GM21737 (cell line): ENCODE measurements at regions not wholly inside any gene's neighbourhood (a gene's known extent, or its start where the extent isn't known, plus 50 kb on each side); places are given as distances from the start of the nearest gene placed in this dataset.
"Not testable (repeated sequence)": the region's sequence is repeated elsewhere in the genome, so short reads cannot be mapped to it uniquely, and the experiment has no call there.

Source experiments
- ATAC-seq: cut with Tn5 transposase; IDR thresholded peaks from one replicate; pipeline ENCODE4 v1.9.1; 2021; ENCODE audit warnings: mild to moderate bottlenecking, moderate library complexity; ENCODE audit not compliant: unreplicated experiment

DNA sequence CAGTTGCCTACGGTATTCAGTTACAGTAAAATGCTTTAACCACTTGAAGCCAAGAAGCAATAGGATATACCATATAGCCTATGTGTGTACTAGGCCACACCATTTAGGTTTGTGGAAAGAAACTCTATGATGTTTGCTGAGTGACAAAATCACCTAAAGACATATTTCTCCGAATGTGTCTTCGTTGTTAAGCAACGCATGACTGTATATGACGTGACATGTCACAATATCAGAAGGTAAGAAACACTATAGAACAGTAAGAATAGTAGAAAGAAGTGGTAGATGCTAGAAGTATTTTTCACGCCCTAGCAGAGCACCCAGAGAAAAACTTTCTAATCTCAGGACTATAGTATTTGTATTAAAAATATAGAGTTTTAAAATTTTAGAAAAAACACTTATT, 1188.2 kb upstream of the B3GALT2 start:
- ATAC-seq, result no peak

DNA sequence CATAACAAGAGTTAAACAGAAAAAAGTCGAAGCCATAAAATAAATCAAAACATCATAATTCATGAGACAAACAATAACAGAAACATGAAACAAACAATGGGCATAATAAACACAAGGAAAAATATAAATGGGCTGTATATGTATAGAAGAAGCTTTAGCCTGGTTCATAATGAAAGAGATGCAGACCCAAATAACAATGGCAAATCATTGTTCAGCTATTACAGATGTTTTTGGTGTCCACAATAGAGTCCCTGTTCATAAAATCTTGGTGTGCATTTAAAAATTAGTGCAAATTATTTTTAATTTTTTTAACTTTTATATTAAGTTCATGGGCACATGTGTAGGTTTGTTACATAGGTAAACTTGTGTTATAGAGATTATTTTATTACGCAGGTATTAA, 1185.9 kb upstream of the B3GALT2 start:
- no peak for ATAC-seq

DNA sequence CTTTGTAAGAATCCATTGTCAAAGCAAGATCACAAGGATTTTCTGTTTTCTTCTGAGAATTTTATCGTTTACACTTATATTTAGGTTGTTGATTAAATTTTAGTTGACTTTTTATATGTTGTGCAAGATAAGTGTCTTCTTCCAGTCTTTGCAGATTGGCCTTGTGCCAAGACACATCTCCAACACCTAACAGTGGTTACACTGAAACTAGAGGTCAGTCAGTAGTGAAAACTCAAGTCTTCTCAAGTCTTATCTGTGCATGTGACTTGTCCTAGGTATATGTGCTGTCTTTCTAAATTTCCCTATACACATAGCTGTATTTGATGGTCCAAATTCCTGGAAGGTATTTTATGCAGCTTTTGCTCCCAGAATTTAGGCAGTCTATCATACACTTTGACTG, 1183.2 kb upstream of the B3GALT2 start:
- ATAC-seq, result no peak

DNA sequence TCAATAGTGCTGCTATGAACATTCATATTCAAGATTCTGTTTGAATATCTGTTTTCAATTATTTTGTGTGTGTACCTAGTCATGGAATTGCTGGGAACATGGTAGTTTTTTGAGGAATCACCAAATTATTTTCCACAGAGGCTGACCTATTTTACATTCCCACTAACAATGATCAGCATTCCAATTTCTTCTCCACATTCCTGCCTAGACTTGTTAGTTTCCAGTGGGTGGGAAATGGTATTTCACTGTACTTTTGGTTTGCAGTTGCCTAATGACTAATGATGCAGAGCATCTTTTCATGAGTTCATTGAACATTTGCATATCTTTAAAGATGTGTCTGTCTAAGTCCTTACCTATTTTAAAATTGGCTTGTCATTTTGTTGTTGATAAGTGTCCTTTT, 1182.6 kb upstream of the B3GALT2 start:
- no peak for ATAC-seq

DNA sequence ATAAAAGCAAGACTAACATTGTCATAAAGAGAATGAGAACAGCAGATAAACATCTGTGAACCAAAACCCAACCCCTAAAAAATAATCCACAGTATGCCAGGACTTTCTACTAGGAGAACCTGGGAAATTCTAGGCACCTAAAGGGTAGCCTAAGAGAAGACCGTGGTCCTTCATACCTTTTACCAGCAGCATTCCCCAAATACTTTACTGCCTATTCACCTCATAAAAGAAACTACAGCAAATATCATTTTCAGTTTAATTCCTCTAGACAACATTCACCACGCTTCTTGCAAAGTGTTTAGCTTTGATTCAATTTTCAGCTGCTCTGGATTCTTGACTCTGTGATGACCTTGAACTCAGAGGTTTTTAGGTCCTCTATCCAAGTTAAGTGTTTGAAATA, 1180.7 kb upstream of the B3GALT2 start:
- no peak for ATAC-seq

DNA sequence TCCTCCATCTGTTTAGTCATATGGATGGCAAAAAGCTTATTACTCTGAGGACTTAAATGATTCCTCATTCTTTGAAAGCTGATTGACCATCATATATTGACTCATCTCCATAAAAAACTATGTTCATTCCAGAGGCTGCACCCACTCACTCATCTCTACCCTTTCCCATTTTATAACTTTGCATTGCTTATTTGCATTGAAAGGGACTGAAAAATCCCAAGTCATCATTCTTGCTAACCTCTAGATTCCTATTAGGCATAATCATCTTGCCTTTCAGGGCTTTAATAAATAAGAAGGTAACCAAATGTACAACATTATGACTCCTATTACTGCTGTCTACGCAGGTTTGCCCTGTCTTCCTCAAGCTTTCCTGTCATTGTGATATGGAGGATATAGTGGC, 1180.3 kb upstream of the B3GALT2 start:
- no peak for ATAC-seq

DNA sequence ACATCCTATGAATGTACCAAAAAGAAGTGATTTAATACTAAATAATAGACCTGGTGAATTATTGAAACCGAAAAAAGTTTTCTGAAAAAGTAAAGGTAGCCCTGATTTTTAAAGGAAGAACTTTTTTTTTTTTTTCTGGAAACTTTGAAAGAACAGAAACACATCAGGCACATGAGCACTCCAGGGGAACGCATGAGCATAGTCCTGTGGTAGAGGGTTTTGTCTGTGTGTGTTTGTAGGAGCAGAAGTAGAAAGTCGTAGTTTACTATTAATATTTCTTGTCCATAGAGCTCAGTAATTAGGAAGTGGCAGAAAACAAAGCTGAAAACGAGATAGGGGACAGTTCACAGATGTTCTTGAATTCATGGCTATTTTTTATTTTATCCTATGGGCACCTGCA, 1175.9 kb upstream of the B3GALT2 start:
- no peak for ATAC-seq

DNA sequence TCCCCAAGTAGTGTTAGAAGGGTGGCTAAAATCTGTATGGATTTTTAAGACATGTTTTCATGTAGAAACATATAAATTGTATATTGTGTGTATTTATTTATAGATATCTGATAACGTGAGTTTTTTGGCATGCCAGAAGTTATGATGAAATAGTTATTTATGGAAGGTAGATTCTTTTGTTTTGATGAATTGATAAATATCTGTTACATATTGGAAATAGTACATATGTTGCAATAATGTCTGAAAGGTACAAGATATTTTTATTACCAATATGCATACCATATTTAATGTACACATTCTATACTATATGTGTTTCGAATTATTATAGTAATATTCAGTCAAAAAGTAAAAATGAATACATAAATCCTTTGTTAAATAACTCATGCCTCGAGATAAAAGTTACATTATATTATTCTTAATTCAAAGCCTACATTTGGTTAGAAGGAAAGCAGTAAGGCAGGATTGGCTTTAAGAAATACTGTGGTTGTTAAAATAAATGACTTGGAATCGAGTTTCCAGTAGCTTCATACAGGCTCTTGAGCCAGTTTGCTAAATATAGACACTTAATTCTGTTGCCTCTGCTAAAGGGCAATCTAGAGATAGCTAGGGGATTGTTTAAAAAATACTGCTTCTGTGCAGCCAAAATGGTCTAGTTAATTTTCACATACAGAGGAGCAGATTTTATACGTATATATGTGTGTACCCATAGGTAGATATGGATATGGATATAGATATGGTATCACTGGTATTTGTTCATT, 1175.1 kb upstream of the B3GALT2 start:
- no peak for ATAC-seq

DNA sequence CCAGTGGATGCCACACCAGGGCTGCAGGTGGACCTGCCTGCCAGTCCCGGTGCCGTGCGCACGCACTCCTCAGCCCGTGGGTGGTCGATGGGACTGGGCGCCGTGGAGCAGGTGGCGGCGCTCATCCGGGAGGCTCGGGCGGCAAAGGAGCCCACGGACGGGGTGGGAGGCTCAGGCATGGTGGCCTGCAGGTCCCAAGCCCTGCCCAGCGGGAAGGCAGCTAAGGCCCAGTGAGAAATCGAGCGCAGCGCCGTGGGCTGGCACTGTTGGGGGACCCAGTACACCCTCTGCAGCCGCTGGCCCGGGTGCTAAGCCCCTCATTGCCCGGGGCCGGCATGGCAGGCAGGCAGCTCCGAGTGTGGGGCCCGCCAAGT, 1171.8 kb upstream of the B3GALT2 start:
- ATAC-seq, result no peak

DNA sequence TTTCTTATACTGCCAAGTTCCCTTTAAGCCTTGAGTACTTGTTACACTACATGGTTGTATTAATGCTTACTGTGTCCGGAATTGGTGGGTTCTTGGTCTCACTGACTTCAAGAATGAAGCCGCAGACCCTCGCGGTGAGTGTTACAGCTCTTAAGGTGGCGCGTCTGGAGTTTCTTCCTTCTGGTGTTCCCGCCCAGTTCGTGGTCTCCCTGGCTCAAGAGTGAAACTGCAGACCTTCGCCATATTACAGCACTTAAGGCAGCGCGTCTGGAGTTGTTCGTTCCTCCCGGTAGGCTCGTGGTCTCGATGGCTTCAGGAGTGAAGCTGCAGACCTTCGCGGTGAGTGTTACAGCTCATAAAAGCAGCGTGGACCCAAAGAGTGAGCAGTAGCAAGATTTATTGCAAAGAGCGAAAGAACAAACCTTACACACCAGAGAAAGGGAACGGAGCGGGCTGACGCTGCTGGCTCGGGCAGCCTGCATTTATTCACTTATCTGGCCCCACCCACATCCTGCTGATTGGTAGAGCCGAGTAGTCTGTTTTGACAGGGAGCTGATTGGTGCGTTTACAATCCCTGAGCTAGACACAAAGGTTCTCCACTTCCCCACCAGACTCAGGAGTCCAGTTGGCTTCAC, 1171.3 kb upstream of the B3GALT2 start:
- ATAC-seq, result not testable (repeated sequence)

DNA sequence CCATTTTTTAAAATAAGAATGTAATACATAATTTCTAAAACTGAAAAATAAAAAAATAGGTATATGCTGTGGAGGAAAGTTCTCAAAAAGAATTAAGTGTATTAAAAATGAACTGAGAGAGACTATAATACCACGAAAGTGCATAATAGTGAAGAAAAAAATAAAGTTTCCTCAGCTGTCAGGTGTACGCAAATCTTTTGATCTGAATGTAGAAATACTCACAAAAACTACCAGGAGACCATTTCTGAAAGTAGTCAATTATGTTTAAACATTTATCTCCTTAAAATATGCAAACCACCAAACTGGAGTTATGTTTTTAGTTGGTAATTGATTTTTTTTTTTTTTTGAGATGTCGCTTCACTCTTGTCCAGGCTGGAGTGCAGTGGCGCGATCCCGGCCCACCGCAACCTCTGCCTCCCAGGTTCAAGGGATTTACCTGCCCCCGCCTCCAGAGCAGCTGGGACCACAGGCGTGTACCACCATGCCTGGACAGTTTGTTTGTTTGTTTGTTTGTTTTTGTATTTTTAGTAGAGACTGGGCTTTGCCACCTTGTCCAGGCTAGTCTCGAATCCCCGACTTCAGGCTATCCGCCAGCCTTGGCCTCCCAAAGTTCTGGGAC, 1169.2 kb upstream of the B3GALT2 start:
- no peak for ATAC-seq

DNA sequence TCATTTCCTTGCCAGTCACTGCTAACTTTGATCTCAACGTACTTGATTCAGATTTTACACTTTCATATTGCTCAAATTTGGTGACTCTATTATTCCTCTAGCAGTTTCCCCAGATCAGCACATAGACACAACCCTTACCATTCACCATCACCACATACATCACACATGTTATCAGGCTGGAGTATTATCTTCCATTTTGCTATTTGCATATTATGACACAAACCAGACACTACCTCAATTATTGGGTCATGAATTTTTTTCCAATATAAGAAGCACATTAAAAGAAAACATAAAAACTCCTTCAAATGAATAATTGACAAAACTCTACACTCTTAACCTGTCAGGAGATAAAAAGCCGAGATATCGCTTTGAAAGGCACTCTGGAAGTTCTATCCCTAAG, 1166.7 kb upstream of the B3GALT2 start:
- no peak for ATAC-seq

DNA sequence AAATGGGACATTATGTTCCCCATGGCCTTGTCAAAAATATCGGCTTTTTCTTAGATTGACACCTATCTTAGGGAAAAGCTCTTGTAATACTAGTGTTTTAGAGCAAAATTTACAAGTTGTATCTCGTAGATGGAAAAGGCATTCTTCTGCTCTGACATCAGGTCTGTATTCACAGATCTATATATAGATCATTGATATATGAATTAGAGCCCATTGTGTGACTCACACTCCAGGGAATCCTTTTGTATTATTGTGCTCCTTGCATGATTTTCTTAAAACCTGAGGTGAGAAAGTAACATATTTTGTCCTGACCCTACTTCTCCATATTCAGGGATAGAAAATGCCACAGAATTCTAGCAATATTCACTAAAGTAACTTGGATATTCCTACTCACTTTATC, 1160.8 kb upstream of the B3GALT2 start:
- ATAC-seq, result no peak

DNA sequence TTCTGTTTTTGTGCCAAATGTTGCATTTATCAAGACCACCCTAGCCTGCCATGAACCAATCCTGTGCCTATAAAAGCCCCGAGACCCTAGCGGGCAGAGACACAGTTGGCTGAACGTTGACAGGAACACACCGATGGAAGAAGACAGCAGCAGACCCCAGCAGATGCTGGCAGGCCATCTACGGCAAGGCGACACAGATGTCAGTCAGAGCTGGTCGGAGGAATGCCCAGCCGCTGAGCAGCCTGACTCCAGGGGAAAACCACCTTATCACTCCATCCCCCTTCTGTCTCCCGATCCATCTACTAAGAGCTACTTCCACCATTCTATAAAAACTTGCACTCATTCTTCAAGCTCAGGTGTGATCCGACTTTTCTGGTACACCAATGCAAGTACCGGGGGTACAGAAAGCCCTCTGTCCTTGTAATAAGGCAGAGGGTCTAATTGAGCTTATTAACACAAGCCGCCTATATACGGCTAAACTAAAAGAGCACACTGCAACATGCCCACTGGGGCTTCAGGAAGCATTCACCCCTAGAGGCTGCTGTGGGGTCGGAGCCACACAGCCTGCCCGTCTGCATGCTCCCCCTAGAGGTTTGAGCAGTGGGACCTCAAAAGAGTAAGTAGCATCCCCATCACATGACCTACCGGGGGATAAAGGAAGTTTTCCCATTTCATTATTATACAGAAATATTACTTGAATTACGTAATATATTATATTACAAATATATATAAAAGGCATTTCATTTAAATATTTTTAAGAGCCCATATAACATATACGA, 1156.3 kb upstream of the B3GALT2 start:
- no peak for ATAC-seq

DNA sequence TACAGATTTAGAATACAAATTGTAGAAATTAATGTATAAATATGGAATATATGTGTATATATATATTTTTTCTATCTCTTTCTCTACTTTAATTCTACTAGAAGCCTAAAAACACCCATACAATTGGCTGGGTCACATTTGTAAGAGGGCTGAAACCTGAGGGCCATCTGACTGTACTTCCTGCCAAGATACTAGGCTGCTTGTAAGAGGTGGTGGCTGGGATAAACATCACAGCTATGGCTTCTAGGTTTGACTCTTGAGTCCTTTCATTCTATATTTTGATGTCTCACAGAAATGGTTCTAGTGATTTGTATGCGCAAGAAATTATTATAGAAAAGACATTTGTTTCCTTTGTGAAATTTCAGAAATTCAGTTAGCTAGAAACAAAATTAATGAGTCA, 1155.2 kb upstream of the B3GALT2 start:
- no peak for ATAC-seq

DNA sequence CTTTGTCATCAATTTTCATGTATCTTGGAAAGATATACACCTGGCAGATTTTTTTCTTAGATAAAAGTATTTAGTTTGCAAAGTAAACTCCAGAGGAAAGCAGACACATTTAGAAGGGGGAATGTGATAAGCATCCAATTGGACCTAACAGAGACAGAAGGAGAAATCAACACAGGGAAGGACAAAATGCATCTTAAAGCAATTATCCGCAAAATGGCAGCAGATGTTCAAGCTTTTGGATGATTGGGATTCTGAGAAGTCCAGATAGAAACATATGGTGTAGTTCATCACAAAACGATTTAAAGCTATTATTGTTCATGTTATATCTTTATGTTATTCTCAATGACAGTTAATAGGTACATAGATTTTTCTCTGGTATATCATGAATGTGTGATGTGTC, 1153.1 kb upstream of the B3GALT2 start:
- ATAC-seq, result no peak

DNA sequence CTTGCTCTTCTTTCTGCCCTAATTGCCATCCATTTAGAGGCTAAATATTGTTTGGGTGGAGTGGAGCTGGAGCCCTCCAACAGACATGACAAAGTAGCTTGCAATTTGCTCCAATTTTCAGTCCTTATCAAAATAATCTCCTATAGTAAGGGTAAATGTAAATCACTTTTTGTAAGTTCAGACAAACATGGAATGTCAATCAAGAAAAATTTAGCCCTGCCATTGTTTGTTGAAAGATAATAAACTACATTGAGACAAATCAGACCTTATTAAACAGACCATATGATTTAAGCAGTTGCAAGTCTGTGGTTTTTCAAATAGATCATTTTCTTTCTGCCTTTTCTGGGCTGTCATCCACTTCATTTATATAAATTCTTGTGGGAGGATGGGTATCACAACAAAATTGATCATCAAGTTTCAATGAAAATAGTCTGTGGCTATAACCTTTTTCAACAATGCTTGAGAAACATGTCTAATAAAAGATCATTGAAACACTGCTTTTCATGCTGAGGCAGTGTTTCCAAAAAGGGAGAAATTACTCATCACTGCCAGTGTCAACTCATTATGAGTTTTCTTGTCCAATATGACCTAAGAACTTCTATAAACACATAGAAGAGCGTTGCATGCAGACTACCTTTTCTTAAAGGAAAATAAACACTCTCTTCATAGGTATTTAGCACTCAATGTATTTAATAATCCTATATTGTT, 1152.0 kb upstream of the B3GALT2 start:
- ATAC-seq, result no peak

DNA sequence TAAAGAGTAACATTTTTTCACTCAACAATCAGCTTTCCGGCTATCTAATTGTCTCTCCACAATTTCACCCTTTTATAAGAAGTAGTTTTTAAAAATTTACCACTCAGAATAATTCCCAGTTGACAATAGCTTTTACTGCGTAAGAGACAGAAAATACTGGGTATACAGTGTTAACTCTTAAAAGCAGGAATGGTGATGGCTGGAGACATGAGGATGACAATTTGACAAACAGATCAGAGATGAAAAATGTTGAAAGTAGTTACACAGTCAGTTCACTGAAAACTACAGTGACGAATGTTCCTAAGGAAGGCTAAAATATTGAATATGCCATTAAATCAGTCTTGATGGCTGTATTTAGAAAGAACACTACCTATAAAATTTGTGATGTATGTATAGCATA, 1146.8 kb upstream of the B3GALT2 start:
- ATAC-seq, result no peak

DNA sequence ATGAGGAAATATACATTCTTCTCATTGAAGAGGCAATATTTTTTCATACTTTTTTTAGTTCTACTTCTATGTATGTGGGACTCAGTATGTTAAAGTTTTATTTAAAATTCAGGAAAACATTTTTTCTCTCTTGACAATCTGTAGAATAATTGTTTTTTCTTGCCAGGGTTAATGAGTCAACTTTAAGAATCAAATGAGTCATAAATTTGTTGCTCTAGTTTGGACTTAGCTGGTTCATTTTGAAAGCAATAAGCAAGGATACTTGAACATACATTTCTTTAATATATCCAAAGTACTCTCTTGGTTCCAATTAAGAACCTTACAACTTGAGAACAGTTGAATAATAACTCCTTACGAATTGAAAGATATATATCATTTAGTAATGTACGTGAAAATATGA, 1145.3 kb upstream of the B3GALT2 start:
- ATAC-seq, result no peak

DNA sequence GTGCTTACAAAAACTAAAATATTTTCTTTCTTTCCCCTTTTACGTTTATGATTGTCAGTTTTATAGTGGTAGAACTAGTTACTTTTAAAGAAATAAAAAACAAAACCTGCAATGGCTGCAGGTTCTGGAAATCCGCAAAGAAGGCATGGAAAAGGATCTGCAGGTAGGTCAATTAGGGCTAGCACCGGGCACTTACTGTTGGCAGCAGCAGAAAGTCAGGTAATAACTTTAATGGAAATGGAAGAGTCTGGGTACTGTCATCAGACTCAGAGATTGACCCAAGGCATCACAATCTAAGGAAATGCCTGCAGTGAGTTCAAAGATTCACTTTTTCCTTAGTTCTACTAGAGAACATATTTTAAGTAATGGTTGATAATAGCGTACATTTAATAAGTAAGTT, 1136.3 kb upstream of the B3GALT2 start:
- no peak for ATAC-seq

DNA sequence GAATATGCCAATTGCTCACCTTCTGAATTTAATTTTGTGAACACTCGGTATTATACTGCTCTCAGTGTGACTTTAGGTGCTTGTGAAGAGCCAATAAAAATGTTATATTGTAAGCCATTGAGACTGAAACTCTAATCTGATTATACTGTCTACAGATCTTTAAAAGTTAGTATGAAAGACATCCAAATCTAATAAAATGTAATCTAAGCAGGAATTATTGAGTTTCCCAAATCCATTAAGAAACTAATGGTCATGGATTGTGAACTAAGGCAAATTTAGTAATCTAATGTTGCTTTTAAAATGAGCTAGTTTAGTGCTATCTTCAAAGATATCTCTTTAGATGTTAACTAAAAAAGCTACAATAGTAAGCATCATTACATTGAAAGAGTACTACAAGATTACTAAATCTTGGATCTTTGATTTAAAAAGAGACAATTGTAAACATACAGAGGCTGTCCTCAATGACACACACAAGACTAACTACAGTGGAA, 1132.4 kb upstream of the B3GALT2 start:
- ATAC-seq, result no peak
